22Rv1 (cell line): ENCODE measurements at regions not wholly inside any gene's neighbourhood (a gene's known extent, or its start where the extent isn't known, plus 50 kb on each side); places are given as distances from the start of the nearest gene placed in this dataset.

Experiments used
- H3K27ac ChIP-seq: fragments of 450-650 bp; 2 replicates; pipeline ENCODE4 v1.5.1; 2017
- CTCF ChIP-seq: fragments of 450-650 bp; IDR thresholded peaks from 2 replicates; pipeline ENCODE4 v1.5.1; 2017; ENCODE audit warnings: mild to moderate bottlenecking
- ZFX ChIP-seq: fragments of 450-650 bp; IDR thresholded peaks from 2 replicates; pipeline ENCODE4 v1.6.1; 2017; ENCODE audit warnings: antibody characterized with exemption, borderline replicate concordance

- TF ChIP-seq CTCF (no peak), ZFX (no peak)
- no peak overlapping the region for H3K27ac ChIP-seq
Measured at GRCh38 chr15:93139436-93139835, 50.4 kb upstream of the RGMA start.

GRCh38 chr15:93138681-93139250 is 49.8 kb upstream of the RGMA start:
- H3K27ac ChIP-seq, result no peak overlapping the region
- TF ChIP-seq ZFX (no peak), CTCF (no peak)
